ENCODE measurements at regions not wholly inside any gene's neighbourhood (a gene's known extent, or its start where the extent isn't known, plus 50 kb on each side); places are given as distances from the start of the nearest gene placed in this dataset.

DNA sequence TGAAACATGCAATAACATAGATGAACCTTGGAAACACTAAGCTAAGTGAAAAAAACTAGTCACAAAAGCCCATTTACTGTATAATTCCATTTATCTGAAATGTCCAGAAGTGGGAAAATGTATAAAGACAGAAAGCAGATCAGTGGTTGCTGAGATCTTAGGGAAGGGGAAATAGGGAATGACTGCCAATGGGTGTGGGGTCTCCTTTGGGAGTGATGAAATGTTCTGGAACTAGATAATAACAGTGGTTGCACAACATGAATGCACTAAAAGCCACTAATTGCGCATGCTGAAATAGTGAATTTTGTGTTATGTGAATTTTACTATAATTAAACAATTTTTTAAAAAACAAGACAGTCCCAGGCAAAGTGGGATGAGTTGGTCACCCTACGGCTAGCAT, 472.8 kb downstream of the CCDC171 start:
- Histone ChIP-seq H3K9me3 (no peaks in the 10 kb centered on the region), H3K27me3 (no peaks in the 10 kb centered on the region), H3K36me3 (no peaks in the 10 kb centered on the region), H3K4me1 (ENCODE audit: control insufficient read depth in 1 of 2, insufficient read depth in 1 of 2, low read depth in 1 of 2, low read length in 1 of 2) (no peaks in the 10 kb centered on the region), H3K4me3 (ENCODE audit: low read depth in 1 of 2, low read length in 1 of 2) (no peak overlapping the region), H3K27ac (no peak overlapping the region)
- TF ChIP-seq, protein P1, sequence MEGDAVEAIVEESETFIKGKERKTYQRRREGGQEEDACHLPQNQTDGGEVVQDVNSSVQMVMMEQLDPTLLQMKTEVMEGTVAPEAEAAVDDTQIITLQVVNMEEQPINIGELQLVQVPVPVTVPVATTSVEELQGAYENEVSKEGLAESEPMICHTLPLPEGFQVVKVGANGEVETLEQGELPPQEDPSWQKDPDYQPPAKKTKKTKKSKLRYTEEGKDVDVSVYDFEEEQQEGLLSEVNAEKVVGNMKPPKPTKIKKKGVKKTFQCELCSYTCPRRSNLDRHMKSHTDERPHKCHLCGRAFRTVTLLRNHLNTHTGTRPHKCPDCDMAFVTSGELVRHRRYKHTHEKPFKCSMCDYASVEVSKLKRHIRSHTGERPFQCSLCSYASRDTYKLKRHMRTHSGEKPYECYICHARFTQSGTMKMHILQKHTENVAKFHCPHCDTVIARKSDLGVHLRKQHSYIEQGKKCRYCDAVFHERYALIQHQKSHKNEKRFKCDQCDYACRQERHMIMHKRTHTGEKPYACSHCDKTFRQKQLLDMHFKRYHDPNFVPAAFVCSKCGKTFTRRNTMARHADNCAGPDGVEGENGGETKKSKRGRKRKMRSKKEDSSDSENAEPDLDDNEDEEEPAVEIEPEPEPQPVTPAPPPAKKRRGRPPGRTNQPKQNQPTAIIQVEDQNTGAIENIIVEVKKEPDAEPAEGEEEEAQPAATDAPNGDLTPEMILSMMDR (IDR thresholded peaks at IDR 0.05), result no peak

DNA sequence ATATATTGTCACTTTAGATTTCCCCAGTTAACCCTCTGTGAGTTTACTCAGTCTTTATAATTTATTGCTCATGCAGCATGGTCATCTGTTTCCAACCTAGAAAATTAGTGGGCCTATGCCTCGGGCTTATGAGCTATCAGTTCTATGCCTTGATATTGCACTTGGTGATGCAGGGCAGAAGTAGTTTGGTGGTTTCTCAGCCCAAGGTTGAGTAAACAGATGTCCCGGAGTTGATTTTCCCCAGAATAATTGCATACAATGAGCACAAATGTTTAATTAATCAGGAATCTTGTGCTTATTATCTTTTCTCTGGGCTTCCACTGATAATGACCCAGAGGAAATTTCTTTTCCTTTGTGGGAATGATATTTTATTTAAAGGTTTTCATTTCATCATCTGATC, 474.0 kb downstream of the CCDC171 start:
- Histone ChIP-seq H3K36me3 (no peaks in the 10 kb centered on the region), H3K27me3 (no peaks in the 10 kb centered on the region), H3K9me3 (no peaks in the 10 kb centered on the region), H3K4me3 (ENCODE audit: low read depth in 1 of 2, low read length in 1 of 2) (no peak overlapping the region), H3K4me1 (ENCODE audit: control insufficient read depth in 1 of 2, insufficient read depth in 1 of 2, low read depth in 1 of 2, low read length in 1 of 2) (no peaks in the 10 kb centered on the region), H3K27ac (no peak overlapping the region)
- TF ChIP-seq, protein P1 (IDR thresholded peaks at IDR 0.05), result no peak

DNA sequence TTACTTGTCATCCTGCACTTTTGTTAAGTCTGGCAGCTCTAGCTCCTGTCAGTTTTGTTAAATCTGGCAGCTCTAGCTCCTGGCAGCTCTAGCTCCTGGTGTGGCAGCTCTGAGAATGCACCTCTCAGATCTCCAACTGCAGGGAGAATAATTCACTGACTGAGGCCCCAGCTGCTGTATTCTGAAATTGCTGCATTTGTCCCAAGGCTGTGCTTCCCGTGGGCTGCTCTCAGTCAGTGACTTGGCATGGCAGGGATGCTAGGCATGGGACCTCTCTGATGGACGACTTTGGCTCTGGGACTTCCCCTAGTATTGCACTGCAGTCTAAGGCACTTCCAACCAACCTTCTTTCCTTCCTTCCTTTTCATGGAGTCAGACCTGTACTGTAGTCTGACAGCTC, 475.7 kb downstream of the CCDC171 start:
- Histone ChIP-seq H3K9me3 (no peaks in the 10 kb centered on the region), H3K36me3 (no peaks in the 10 kb centered on the region), H3K27ac (no peak overlapping the region), H3K27me3 (no peaks in the 10 kb centered on the region), H3K4me3 (ENCODE audit: low read depth in 1 of 2, low read length in 1 of 2) (no peak overlapping the region), H3K4me1 (ENCODE audit: control insufficient read depth in 1 of 2, insufficient read depth in 1 of 2, low read depth in 1 of 2, low read length in 1 of 2) (no peaks in the 10 kb centered on the region)
- TF ChIP-seq, protein P1 (IDR thresholded peaks at IDR 0.05), result no peak

DNA sequence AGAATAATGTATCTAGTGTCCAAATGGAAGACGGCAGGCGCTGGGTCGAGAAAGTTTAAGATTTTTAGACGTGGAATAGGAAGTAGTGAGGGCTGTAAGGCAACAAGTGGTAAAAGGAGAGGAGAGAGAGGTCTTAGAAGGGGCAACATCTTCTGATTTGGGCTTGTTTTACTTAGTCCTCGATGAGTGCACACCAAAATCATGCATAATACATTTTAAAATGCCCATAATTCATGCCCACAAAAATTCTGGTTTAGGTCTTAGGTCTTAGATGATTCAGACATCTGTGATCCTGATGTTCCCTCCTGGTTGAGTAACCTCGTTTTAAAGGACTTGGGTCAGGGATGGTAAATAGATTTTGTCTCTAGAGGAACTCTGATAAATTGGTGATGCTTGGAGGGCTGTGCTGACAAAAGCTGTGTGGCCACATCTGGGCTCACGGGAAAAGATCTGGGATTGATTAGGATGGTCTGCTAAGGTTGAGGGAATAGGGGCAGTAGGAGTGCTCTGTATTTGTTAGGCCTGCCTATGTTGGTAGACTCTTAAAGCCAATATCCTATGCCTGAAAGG, 476.3 kb downstream of the CCDC171 start:
- TF ChIP-seq, protein P1 (IDR thresholded peaks at IDR 0.05), result no peak
- Histone ChIP-seq H3K4me3 (ENCODE audit: low read depth in 1 of 2, low read length in 1 of 2) (no peak overlapping the region), H3K27me3 (no peaks in the 10 kb centered on the region), H3K36me3 (no peaks in the 10 kb centered on the region), H3K27ac (no peak overlapping the region), H3K9me3 (no peaks in the 10 kb centered on the region), H3K4me1 (ENCODE audit: control insufficient read depth in 1 of 2, insufficient read depth in 1 of 2, low read depth in 1 of 2, low read length in 1 of 2) (no peaks in the 10 kb centered on the region)

DNA sequence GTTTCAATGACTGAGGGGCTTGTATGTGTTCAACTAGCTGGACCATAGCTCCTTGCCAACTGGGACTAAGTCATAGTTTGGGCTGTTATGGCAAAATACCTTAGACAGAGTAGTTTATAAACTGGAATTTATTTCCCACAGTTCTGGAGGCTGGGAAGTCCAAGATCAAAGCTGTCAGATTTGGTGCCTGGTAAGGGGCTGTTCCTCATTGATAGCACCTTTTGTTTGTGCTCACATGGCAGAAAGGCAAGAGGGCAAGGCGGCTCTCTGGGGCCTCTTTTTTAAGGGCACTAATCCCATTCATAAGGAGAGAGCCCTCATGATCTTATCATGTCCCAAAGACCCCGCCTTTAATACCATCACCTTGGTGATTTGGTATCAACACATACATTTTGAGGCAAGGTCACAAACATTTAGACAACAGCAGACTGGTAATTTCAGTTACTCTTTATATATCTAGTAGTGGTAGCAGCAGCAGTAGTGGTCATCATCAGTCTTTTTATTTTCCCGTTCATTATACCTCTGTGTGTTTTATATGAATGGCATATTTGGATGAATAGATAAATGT, 477.0 kb downstream of the CCDC171 start:
- Histone ChIP-seq H3K4me1 (ENCODE audit: control insufficient read depth in 1 of 2, insufficient read depth in 1 of 2, low read depth in 1 of 2, low read length in 1 of 2) (no peaks in the 10 kb centered on the region), H3K36me3 (no peaks in the 10 kb centered on the region), H3K4me3 (ENCODE audit: low read depth in 1 of 2, low read length in 1 of 2) (no peak overlapping the region), H3K9me3 (no peaks in the 10 kb centered on the region), H3K27me3 (no peaks in the 10 kb centered on the region), H3K27ac (no peak overlapping the region)
- TF ChIP-seq, protein P1 (IDR thresholded peaks at IDR 0.05), result no peak

Data from neutrophil (primary cell).